Medulla oblongata (tissue), 1 donor: ENCODE measurements at regions not wholly inside any gene's neighbourhood (a gene's known extent, or its start where the extent isn't known, plus 50 kb on each side); places are given as distances from the start of the nearest gene placed in this dataset.

ENCODE experiments used
- DNase-seq: peaks from one replicate; pipeline ENCODE4 v3.0.0-alpha.2; 2015; ENCODE audit errors: extremely low spot score

DNA sequence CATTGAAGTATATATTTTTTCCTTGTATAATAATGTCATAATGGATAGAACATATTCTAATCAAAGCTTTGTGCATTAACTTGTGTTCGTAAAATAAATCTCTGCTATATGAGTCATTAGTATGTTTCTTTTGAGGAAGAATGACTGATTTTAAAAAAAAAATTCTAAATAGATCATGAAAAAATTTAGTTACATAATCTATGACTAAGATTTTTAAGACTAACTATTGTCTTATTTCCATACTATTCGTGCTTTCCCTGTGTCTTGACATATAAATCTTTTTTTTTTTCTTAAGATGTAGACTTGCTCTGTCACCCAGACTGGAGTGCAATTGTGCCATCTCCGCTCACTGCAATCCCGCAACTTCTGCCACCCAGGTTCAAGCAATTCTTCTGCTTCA lies 226.1 kb downstream of the DSEL start:
- no peak for DNase-seq

- DNase-seq: no peak
These were observed 230.9 kb downstream of the DSEL start for GRCh38 chr18:67285583-67285982.

DNA sequence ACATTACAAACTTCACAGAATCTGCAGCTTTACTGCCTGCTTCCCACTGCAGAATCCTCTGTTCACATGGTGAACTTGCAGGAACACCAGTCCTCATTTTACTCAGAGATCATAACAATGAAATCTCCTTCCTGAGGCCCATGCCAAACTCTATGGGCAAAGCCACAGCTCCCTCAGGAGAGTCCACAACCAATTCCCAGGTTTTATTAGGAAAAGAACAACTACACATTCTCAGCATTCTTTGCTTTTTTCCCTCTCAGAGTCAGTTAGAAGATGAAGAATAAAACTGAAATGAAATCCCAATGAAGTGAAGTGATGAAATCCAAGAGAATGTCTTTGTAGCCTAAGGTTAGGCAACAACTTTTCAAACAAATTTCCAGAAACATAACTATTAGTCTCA lies 233.7 kb downstream of the DSEL start:
- DNase-seq: no peak

- no peak for DNase-seq
These were observed 234.8 kb downstream of the DSEL start for GRCh38 chr18:67281746-67282145.

DNA sequence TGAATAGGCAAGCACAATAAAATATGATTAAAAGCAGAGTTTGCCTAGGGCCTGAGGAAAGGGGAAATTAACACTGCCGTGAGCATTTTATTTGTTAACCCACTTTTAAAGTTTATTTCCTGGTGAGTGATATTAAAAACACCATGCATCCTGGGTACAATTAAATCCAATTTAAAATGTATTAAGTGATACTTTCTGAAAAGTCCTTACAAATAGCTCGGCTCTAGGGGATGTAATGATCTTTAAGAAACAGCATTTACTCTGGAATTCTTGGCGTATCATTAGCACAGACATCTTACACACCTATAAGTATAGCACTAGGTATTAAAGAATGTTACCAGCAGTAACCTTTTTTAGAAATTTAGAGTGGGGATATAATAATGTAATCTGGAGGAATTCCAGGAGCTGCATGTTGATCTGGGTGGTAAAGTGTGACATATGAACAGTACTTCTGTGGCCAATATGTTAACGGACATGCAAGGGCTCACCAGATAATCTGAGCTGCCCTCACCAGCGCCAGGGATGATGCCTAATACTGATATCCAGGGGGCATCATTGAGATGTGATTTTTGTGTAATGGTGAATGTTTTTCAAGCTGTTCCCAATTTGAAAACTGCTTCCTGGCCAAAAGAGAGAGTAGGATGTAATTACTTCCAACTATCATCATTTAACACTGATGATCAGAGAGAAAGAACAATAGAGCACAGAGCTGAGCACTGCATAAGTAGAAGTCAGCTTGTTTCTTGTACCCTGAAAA lies 235.9 kb downstream of the DSEL start:
- no peak for DNase-seq

- DNase-seq: no peak
These were observed 236.5 kb downstream of the DSEL start for GRCh38 chr18:67279988-67280387.

DNA sequence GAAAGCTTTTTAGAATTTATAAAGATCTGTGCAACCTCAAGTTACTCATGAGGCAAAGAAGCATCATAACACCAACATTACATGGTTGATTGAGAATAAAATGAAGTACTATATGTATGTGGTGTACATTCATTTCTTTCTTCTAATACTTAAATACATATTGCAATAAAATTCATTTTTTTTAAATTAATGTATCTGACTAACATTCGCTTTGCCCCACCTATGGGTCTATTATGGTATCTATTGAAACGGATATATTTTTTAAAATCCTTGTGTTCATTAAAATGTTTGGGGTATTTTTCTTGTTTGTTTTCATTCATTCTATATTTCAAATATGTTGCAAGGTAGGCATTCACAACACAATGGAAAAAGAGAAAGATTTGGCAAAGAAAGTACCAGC lies 237.5 kb downstream of the DSEL start:
- DNase-seq: no peak

GRCh38 chr18:67276638-67277037 lies 239.9 kb downstream of the DSEL start:
- DNase-seq: no peak

GRCh38 chr18:67273288-67273687 lies 243.2 kb downstream of the DSEL start:
- no peak for DNase-seq

DNA sequence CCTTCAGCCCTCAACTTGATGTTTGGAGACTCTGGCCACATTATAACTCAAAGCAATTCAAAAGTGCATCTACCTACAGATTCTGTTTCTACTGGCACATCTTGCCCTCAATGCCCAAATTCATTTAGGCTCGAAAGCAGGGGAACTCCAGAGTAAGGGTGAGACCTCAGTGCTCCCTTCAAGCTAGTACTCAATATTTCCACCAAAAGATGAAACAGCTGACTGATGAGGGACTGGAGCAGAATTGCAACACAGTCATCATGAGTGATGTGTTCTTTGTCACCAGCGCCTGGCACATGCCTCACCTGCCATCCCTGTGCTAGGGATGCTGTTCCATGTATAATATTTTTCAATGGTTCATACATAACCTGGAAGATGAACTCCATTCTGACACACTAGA lies 247.3 kb downstream of the DSEL start:
- no peak for DNase-seq

GRCh38 chr18:67268530-67268929 lies 248.0 kb downstream of the DSEL start:
- no peak for DNase-seq

GRCh38 chr18:67266246-67267237 lies 250.0 kb downstream of the DSEL start:
- no peak for DNase-seq

DNA sequence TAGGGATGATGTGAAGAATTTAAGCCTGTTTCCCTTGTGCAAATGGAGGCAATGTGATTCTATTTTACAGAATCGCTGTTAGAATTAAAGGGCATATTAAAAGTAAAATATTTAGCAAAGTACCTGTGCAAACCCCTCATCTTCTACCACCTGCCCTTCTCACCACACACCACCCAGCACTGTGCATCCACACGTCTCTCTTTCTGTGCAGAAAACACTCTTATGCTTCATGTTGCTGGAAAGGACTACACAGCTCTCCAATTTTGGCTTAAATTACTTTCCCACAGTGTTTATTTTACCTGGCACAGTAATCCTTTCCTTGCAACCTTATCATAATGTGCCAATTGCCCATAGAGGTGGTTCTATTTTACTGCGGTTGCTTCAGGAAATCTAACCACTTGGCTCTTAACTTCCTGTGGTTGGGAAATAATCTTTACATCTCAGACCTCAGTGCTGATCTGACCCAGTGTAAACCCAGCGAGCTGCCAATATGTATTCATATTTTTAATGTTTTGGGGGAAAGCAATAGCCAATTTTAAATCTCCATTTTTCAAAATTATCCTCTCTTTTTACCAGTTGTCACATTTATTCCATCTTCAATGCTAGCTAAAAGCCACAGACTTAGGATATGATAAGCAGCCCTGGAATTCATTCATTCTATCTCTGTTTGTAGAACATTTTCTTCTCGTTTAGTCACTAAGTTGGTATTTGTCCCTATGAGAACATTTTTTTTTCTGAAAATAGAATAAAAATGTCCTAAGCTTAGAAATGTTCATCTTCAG lies 250.9 kb downstream of the DSEL start:
- DNase-seq: no peak

- no peak for DNase-seq
These were observed 254.5 kb downstream of the DSEL start for GRCh38 chr18:67261931-67262552.

- DNase-seq: no peak
These were observed 255.7 kb downstream of the DSEL start for GRCh38 chr18:67260841-67261240.

- no peak for DNase-seq
These were observed 265.6 kb downstream of the DSEL start for GRCh38 chr18:67250776-67251424.

DNA sequence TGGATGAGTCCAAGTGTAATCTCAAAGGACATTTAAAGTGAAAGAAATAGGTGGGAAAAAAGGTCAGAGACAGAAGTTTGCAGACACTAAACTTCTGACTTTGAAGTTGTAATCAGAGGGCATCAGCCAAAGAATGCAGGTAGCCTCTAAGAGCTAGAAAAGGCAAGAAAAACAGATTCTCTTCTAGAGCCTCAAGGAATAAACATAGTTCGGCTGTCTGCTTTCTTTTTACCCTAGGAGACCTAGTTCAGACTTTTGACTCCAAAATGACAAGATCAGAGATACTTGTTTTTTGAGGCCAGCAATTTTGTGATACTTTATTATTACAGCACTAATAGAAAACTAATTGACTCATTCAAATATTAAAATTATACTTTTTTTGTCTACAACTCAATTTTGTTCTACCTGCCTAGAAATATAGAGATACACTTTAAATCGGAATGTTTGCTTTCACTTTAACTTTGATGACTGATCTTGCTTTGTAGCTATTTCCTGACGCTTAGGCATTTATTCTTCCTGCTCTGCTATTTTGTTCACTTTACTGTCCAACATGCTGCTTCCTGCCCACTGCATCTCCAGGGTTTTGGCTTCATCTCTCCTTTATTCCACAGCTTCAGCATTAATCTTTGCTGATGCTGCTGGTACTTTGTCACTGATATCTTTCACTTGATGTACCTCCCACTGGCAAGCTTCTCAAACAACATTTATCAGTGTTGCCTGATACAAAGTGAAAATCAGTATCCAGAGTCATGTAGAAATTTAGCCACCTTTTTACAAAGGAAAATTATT lies 272.5 kb downstream of the DSEL start:
- no peak for DNase-seq

DNA sequence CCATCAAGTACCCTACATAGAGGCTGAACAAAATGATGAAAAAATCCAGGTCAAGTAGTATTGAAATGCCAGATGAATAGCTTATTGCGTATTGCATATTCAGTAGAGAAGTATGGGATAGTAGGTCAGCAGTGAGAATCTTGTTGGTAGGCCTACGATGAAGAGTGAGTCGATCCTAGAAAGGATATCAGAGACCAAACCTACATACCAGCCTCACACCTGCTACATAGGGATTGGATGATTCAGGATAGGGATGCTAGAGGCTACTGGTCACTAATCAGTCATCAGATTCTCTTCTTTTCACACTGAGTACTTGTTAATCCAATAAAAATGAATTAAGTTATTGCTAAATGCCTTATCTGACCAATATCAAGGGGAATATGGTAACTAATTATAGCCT lies 274.5 kb downstream of the DSEL start:
- DNase-seq: no peak

DNA sequence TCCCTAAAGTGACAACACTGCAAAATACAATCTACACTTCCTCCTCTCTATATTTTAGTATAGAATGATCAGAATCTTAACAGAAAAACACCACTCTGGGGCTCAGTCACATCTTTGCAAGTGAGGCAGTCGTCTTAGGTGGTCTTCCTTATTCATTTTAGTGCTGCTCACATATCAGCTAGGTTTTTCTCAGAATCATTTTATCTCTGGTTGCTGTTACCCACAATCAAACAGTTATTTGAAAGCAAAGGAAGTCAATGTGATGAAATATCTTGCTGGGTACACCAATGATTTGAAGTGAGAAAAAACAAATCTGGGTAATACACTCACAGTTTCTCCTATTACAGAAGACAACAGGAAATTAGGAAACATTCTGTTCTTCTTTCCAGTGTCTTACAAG lies 275.2 kb downstream of the DSEL start:
- DNase-seq: no peak

- no peak for DNase-seq
These were observed 276.7 kb downstream of the DSEL start for GRCh38 chr18:67239826-67240225.
